Neuron (in vitro differentiated cells): ENCODE measurements at regions not wholly inside any gene's neighbourhood (a gene's known extent, or its start where the extent isn't known, plus 50 kb on each side); places are given as distances from the start of the nearest gene placed in this dataset.

ENCODE experiments used
- H2AFZ ChIP-seq: one replicate; pipeline ENCODE4 v1.6.1; 2013; ENCODE audit warnings: low read depth, mild to moderate bottlenecking, inconsistent platforms, low read length, moderate library complexity
- H3K27me3 ChIP-seq: one replicate; pipeline ENCODE4 v1.6.1; 2013; ENCODE audit warnings: low read length; ENCODE audit not compliant: insufficient read depth
- H3K36me3 ChIP-seq: one replicate; pipeline ENCODE4 v1.6.1; 2013; ENCODE audit warnings: low read length; ENCODE audit not compliant: insufficient read depth
- H3K4me1 ChIP-seq: one replicate; pipeline ENCODE4 v1.6.1; 2013; ENCODE audit warnings: low read length; ENCODE audit not compliant: insufficient read depth
- H3K4me3 ChIP-seq: 2 replicates; pipeline ENCODE4 v1.5.1; 2013; ENCODE audit warnings: mild to moderate bottlenecking, low read length, moderate library complexity
- H3K9me3 ChIP-seq: one replicate; pipeline ENCODE4 v1.6.1; 2013; ENCODE audit warnings: low read length

GRCh38 chr2:220980966-220981675, 591.0 kb downstream of the EPHA4 start:
- Histone ChIP-seq H3K4me3 (no peak overlapping the region), H2AFZ (no peak overlapping the region), H3K9me3 (no peaks in the 10 kb centered on the region), H3K4me1 (no peaks in the 10 kb centered on the region), H3K27me3 (peaks cover 2% of the 10 kb centered on the region), H3K36me3 (no peaks in the 10 kb centered on the region)

- Histone ChIP-seq H3K9me3 (no peaks in the 10 kb centered on the region), H3K4me3 (no peak overlapping the region), H3K4me1 (no peaks in the 10 kb centered on the region), H3K36me3 (no peaks in the 10 kb centered on the region), H3K27me3 (peaks cover 2% of the 10 kb centered on the region), H2AFZ (no peak overlapping the region)
Measured at GRCh38 chr2:220981926-220982325, 590.2 kb downstream of the EPHA4 start.

GRCh38 chr2:220985561-220985960, 586.5 kb downstream of the EPHA4 start:
- H3K36me3 ChIP-seq, result no peaks in the 10 kb centered on the region
- H2AFZ ChIP-seq, result no peak overlapping the region
- H3K4me3 ChIP-seq, result no peak overlapping the region
- no peaks in the 10 kb centered on the region for H3K9me3 ChIP-seq
- H3K27me3 ChIP-seq, result peaks cover 2% of the 10 kb centered on the region
- H3K4me1 ChIP-seq, result no peaks in the 10 kb centered on the region

GRCh38 chr2:220987839-220988238, 584.3 kb downstream of the EPHA4 start:
- Histone ChIP-seq H2AFZ (no peak overlapping the region), H3K36me3 (no peaks in the 10 kb centered on the region), H3K4me1 (no peaks in the 10 kb centered on the region), H3K9me3 (no peaks in the 10 kb centered on the region), H3K4me3 (no peak overlapping the region), H3K27me3 (no peaks in the 10 kb centered on the region)

- Histone ChIP-seq H3K27me3 (no peaks in the 10 kb centered on the region), H3K4me3 (no peak overlapping the region), H3K36me3 (no peaks in the 10 kb centered on the region), H2AFZ (no peak overlapping the region), H3K4me1 (peaks cover 2% of the 10 kb centered on the region), H3K9me3 (no peaks in the 10 kb centered on the region)
Measured at GRCh38 chr2:220991972-220992371, 580.1 kb downstream of the EPHA4 start.

GRCh38 chr2:220994846-220995245, 577.3 kb downstream of the EPHA4 start:
- Histone ChIP-seq H3K4me1 (peaks cover 2% of the 10 kb centered on the region), H2AFZ (no peak overlapping the region), H3K36me3 (no peaks in the 10 kb centered on the region), H3K27me3 (no peaks in the 10 kb centered on the region), H3K9me3 (no peaks in the 10 kb centered on the region), H3K4me3 (no peak overlapping the region)

- H2AFZ ChIP-seq, result no peak overlapping the region
- H3K4me3 ChIP-seq, result no peak overlapping the region
- no peaks in the 10 kb centered on the region for H3K9me3 ChIP-seq
- no peaks in the 10 kb centered on the region for H3K27me3 ChIP-seq
- no peaks in the 10 kb centered on the region for H3K36me3 ChIP-seq
- peaks cover 2% of the 10 kb centered on the region for H3K4me1 ChIP-seq
Measured at GRCh38 chr2:220995581-220995980, 576.5 kb downstream of the EPHA4 start.

GRCh38 chr2:220998156-220998555, 573.9 kb downstream of the EPHA4 start:
- no peaks in the 10 kb centered on the region for H3K27me3 ChIP-seq
- no peaks in the 10 kb centered on the region for H3K36me3 ChIP-seq
- H3K4me3 ChIP-seq, result no peak overlapping the region
- peaks cover 2% of the 10 kb centered on the region for H3K4me1 ChIP-seq
- no peak overlapping the region for H2AFZ ChIP-seq
- H3K9me3 ChIP-seq, result no peaks in the 10 kb centered on the region

- H2AFZ ChIP-seq, result no peak overlapping the region
- H3K4me1 ChIP-seq, result peaks cover 2% of the 10 kb centered on the region
- no peaks in the 10 kb centered on the region for H3K9me3 ChIP-seq
- H3K36me3 ChIP-seq, result no peaks in the 10 kb centered on the region
- no peak overlapping the region for H3K4me3 ChIP-seq
- no peaks in the 10 kb centered on the region for H3K27me3 ChIP-seq
Measured at GRCh38 chr2:220999356-220999755, 572.7 kb downstream of the EPHA4 start.

- H3K27me3 ChIP-seq, result no peaks in the 10 kb centered on the region
Measured at GRCh38 chr2:221001381-221001801, 570.7 kb downstream of the EPHA4 start.

GRCh38 chr2:221002101-221002685, 569.9 kb downstream of the EPHA4 start:
- H3K36me3 ChIP-seq, result no peaks in the 10 kb centered on the region
- no peaks in the 10 kb centered on the region for H3K9me3 ChIP-seq

More at GRCh38 chr2:221001381-221001801, 570.7 kb downstream of the EPHA4 start:
- Histone ChIP-seq H3K4me3 (no peak overlapping the region), H3K36me3 (no peaks in the 10 kb centered on the region), H2AFZ (no peak overlapping the region), H3K9me3 (no peaks in the 10 kb centered on the region), H3K4me1 (no peaks in the 10 kb centered on the region)

GRCh38 chr2:221005338-221005737, 566.8 kb downstream of the EPHA4 start:
- no peaks in the 10 kb centered on the region for H3K9me3 ChIP-seq

More at GRCh38 chr2:221002101-221002685, 569.9 kb downstream of the EPHA4 start:
- no peak overlapping the region for H2AFZ ChIP-seq
- H3K4me3 ChIP-seq, result no peak overlapping the region
- H3K4me1 ChIP-seq, result no peaks in the 10 kb centered on the region
- no peaks in the 10 kb centered on the region for H3K27me3 ChIP-seq

GRCh38 chr2:221006084-221006483, 566.0 kb downstream of the EPHA4 start:
- Histone ChIP-seq H3K27me3 (no peaks in the 10 kb centered on the region), H2AFZ (no peak overlapping the region), H3K4me3 (no peak overlapping the region), H3K4me1 (no peaks in the 10 kb centered on the region), H3K36me3 (no peaks in the 10 kb centered on the region), H3K9me3 (no peaks in the 10 kb centered on the region)

More at GRCh38 chr2:221005338-221005737, 566.8 kb downstream of the EPHA4 start:
- Histone ChIP-seq H2AFZ (no peak overlapping the region), H3K27me3 (no peaks in the 10 kb centered on the region), H3K4me3 (no peak overlapping the region), H3K4me1 (no peaks in the 10 kb centered on the region), H3K36me3 (no peaks in the 10 kb centered on the region)
